GM21528 (cell line): ENCODE measurements at regions not wholly inside any gene's neighbourhood (a gene's known extent, or its start where the extent isn't known, plus 50 kb on each side); places are given as distances from the start of the nearest gene placed in this dataset.
"Not testable (repeated sequence)": the region's sequence is repeated elsewhere in the genome, so short reads cannot be mapped to it uniquely, and the experiment has no call there.

ENCODE experiments used
- ATAC-seq: cut with Tn5 transposase; IDR thresholded peaks from one replicate; pipeline ENCODE4 v1.9.1; 2021; ENCODE audit warnings: mild to moderate bottlenecking, moderate library complexity; ENCODE audit not compliant: unreplicated experiment, low FRiP score

- no peak for ATAC-seq
These were observed 821.6 kb downstream of the DNAJB9 start for GRCh38 chr7:109391240-109391639.

GRCh38 chr7:109402107-109402506, 832.4 kb downstream of the DNAJB9 start:
- ATAC-seq: no peak

GRCh38 chr7:109407756-109408155, 838.1 kb downstream of the DNAJB9 start:
- ATAC-seq: no peak

GRCh38 chr7:109437957-109438356, 868.3 kb downstream of the DNAJB9 start:
- no peak for ATAC-seq

GRCh38 chr7:109449760-109450159, 880.1 kb downstream of the DNAJB9 start:
- no peak for ATAC-seq

- ATAC-seq: no peak
These were observed 886.4 kb downstream of the DNAJB9 start for GRCh38 chr7:109456116-109456515.

- no peak for ATAC-seq
These were observed 890.6 kb downstream of the DNAJB9 start for GRCh38 chr7:109460296-109460695.

- no peak for ATAC-seq
These were observed 892.5 kb downstream of the DNAJB9 start for GRCh38 chr7:109462171-109462570.

GRCh38 chr7:109467729-109468128, 898.1 kb downstream of the DNAJB9 start:
- not testable (repeated sequence) for ATAC-seq

- ATAC-seq: no peak
These were observed 903.5 kb downstream of the DNAJB9 start for GRCh38 chr7:109473172-109473571.

- ATAC-seq: no peak
These were observed 906.7 kb downstream of the DNAJB9 start for GRCh38 chr7:109476409-109476808.

GRCh38 chr7:109479388-109479787, 909.7 kb downstream of the DNAJB9 start:
- ATAC-seq: no peak

GRCh38 chr7:109490607-109491006, 920.9 kb downstream of the DNAJB9 start:
- not testable (repeated sequence) for ATAC-seq

- ATAC-seq: no peak
These were observed 927.4 kb downstream of the DNAJB9 start for GRCh38 chr7:109497053-109497452.

- no peak for ATAC-seq
These were observed 928.5 kb downstream of the DNAJB9 start for GRCh38 chr7:109498131-109498530.

GRCh38 chr7:109503421-109503820, 933.7 kb downstream of the DNAJB9 start:
- ATAC-seq: no peak

- ATAC-seq: no peak
These were observed 952.9 kb downstream of the DNAJB9 start for GRCh38 chr7:109522585-109522984.

- ATAC-seq: no peak
These were observed 958.2 kb downstream of the DNAJB9 start for GRCh38 chr7:109527833-109528232.

- no peak for ATAC-seq
These were observed 960.0 kb downstream of the DNAJB9 start for GRCh38 chr7:109529712-109530111.

GRCh38 chr7:109532262-109532992, 962.8 kb downstream of the DNAJB9 start:
- no peak for ATAC-seq

- no peak for ATAC-seq
These were observed 976.0 kb downstream of the DNAJB9 start for GRCh38 chr7:109545686-109546085.

GRCh38 chr7:109549471-109550193, 980.0 kb downstream of the DNAJB9 start:
- no peak for ATAC-seq
